ENCODE measurements at regions not wholly inside any gene's neighbourhood (a gene's known extent, or its start where the extent isn't known, plus 50 kb on each side); places are given as distances from the start of the nearest gene placed in this dataset.

DNA sequence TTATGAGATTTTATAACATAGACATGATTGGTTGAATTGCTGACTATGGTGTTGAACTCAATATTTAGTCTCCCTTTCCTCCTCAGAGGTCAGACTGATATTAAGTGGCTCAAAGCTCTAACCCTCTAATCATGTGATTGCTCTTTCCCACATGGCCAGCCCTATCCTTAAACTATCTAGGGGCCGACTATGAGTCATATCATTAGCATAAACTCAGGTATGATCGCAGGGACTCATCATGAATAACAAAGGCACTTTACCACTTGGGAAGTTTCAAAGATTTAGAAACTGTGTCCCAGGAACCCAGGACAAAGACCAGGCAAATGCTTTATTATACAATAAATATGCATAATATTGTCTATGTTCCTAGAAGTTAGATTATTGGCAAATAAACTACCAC, 894.6 kb upstream of the NEGR1 start:
- TF ChIP-seq, protein P1, sequence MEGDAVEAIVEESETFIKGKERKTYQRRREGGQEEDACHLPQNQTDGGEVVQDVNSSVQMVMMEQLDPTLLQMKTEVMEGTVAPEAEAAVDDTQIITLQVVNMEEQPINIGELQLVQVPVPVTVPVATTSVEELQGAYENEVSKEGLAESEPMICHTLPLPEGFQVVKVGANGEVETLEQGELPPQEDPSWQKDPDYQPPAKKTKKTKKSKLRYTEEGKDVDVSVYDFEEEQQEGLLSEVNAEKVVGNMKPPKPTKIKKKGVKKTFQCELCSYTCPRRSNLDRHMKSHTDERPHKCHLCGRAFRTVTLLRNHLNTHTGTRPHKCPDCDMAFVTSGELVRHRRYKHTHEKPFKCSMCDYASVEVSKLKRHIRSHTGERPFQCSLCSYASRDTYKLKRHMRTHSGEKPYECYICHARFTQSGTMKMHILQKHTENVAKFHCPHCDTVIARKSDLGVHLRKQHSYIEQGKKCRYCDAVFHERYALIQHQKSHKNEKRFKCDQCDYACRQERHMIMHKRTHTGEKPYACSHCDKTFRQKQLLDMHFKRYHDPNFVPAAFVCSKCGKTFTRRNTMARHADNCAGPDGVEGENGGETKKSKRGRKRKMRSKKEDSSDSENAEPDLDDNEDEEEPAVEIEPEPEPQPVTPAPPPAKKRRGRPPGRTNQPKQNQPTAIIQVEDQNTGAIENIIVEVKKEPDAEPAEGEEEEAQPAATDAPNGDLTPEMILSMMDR (IDR thresholded peaks at IDR 0.05): no peak
- no peak for TF ChIP-seq POLR2A (IDR thresholded peaks at IDR 0.05)

All from uterus (tissue), 2 donors.